ENCODE measurements at regions not wholly inside any gene's neighbourhood (a gene's known extent, or its start where the extent isn't known, plus 50 kb on each side); places are given as distances from the start of the nearest gene placed in this dataset.

DNA sequence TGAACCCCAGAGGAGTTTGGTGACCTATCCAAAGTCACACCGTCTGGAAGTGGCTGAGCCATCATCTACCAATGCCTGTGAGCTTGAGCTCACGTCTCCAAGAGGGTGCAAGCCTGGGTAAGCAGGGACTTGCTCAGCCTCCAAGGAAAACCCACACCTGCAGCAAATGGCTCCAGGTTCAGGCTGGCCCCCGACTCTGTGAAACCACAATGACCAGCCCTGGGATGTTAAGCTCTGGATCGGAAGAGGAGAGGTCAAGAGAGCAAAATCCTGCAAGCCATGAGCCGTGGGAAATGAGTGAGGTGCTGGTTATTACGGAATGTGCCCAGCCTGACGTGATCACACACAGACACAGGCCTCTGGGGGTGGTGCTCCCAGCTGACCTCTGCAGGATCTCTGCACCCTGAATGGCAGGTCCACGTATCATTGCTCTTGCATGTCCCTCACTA is 94.1 kb upstream of the OTOS start:
- H3K79me2 ChIP-seq: no peaks in the 10 kb centered on the region
- no peak overlapping the region for H2AFZ ChIP-seq
- no peaks in the 10 kb centered on the region for H4K20me1 ChIP-seq (ENCODE audit: insufficient read depth, poor library complexity, severe bottlenecking)
- H3K27ac ChIP-seq: no peak overlapping the region
- no peak overlapping the region for H3K4me2 ChIP-seq
- TF ChIP-seq EZH2 (IDR thresholded peaks at IDR 0.05; ENCODE audit: borderline replicate concordance): no peak
- TF ChIP-seq, protein P1, sequence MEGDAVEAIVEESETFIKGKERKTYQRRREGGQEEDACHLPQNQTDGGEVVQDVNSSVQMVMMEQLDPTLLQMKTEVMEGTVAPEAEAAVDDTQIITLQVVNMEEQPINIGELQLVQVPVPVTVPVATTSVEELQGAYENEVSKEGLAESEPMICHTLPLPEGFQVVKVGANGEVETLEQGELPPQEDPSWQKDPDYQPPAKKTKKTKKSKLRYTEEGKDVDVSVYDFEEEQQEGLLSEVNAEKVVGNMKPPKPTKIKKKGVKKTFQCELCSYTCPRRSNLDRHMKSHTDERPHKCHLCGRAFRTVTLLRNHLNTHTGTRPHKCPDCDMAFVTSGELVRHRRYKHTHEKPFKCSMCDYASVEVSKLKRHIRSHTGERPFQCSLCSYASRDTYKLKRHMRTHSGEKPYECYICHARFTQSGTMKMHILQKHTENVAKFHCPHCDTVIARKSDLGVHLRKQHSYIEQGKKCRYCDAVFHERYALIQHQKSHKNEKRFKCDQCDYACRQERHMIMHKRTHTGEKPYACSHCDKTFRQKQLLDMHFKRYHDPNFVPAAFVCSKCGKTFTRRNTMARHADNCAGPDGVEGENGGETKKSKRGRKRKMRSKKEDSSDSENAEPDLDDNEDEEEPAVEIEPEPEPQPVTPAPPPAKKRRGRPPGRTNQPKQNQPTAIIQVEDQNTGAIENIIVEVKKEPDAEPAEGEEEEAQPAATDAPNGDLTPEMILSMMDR (IDR thresholded peaks at IDR 0.05; ENCODE audit: poor library complexity): no peak
- TF ChIP-seq EZH2phosphoT487 (IDR thresholded peaks at IDR 0.05; ENCODE audit: low read depth, severe bottlenecking, unreplicated experiment): no peak
- no peaks in the 10 kb centered on the region for H3K27me3 ChIP-seq
- WGBS (ENCODE audit: low lambda C conversion rate, missing lambda C conversion rate): 71% methylated on average over 8 of the region's 8 CpGs
- H3K9me2 ChIP-seq (replicated peaks; ENCODE audit: insufficient read depth): no peaks in the 10 kb centered on the region
- H3K9me3 ChIP-seq (ENCODE audit: low read depth): no peaks in the 10 kb centered on the region
- H3K4me1 ChIP-seq (ENCODE audit: insufficient read depth): no peaks in the 10 kb centered on the region
- H3K4me3 ChIP-seq: no peak overlapping the region
- DNase-seq (ENCODE audit: low spot score): no peak
- no peaks in the 10 kb centered on the region for H3K36me3 ChIP-seq (replicated peaks; ENCODE audit: insufficient read depth, low read depth)

DNA sequence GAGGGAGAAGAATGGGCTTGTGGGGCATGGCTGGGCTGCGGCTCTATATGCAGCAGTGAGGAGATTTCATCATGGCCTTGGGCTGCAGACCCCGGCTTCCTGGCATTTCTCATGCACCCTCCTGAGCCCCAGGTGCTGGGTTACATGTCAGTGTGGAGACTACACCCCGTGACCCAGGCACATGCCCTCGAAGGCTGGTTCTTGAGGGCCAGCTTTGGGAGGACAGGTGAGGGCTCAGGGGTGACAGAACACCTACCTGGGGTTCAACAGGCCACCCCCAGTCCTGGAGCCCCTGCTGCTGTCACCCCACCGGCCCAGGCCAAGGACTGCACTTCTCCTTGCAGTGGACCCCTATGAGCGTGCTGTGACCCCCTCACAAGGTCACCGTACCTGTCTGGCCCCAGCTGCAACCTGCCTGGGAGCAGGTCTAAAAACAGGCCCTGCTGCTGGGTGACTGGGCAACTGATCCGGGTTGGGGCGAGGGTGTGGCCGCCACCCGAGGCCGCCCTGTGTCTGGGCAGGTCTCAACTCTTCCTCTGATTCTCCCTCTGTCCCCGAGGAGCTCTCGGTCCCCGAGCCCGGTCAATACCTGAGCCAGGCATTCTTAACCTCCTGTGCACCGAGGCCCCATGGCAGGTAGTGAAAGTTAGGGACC is 94.8 kb upstream of the OTOS start:
- H3K27ac ChIP-seq: no peak overlapping the region
- no peaks in the 10 kb centered on the region for H3K9me2 ChIP-seq (replicated peaks; ENCODE audit: insufficient read depth)
- no peaks in the 10 kb centered on the region for H3K36me3 ChIP-seq (replicated peaks; ENCODE audit: insufficient read depth, low read depth)
- no peaks in the 10 kb centered on the region for H3K4me1 ChIP-seq (ENCODE audit: insufficient read depth)
- 90% methylated on average over 17 of the region's 17 CpGs for WGBS (ENCODE audit: low lambda C conversion rate, missing lambda C conversion rate)
- DNase-seq (ENCODE audit: low spot score): no peak
- H2AFZ ChIP-seq: no peak overlapping the region
- H3K4me3 ChIP-seq: no peak overlapping the region
- no peaks in the 10 kb centered on the region for H3K79me2 ChIP-seq
- H3K9me3 ChIP-seq (ENCODE audit: low read depth): no peaks in the 10 kb centered on the region
- H3K4me2 ChIP-seq: no peak overlapping the region
- no peak for TF ChIP-seq EZH2phosphoT487 (IDR thresholded peaks at IDR 0.05; ENCODE audit: low read depth, severe bottlenecking, unreplicated experiment)
- TF ChIP-seq EZH2 (IDR thresholded peaks at IDR 0.05; ENCODE audit: borderline replicate concordance): no peak
- TF ChIP-seq, protein P1 (IDR thresholded peaks at IDR 0.05; ENCODE audit: poor library complexity): no peak
- no peaks in the 10 kb centered on the region for H4K20me1 ChIP-seq (ENCODE audit: insufficient read depth, poor library complexity, severe bottlenecking)
- H3K27me3 ChIP-seq: no peaks in the 10 kb centered on the region

DNA sequence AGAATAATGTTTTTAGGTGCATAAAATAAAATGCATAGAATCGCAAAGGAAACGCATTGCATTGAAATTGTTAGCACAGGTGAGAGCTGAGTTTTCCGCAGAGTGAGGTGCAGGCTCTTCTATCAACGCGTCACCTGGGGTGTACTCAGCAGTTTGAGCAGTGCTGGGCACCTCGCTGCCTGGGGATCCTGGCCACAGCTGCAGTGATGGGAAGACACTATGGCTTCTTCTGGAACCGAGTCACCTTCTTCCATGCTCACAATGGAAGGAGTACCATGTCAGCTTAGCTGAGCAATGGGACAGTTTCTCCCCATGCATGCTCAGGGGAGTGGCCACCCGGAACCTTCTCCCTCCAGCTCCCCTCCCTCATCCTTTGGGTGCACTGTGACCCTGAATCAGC is 95.4 kb upstream of the OTOS start:
- H3K4me3 ChIP-seq: no peak overlapping the region
- H3K4me1 ChIP-seq (ENCODE audit: insufficient read depth): no peaks in the 10 kb centered on the region
- no peaks in the 10 kb centered on the region for H3K79me2 ChIP-seq
- H2AFZ ChIP-seq: no peak overlapping the region
- no peaks in the 10 kb centered on the region for H3K9me3 ChIP-seq (ENCODE audit: low read depth)
- TF ChIP-seq EZH2phosphoT487 (IDR thresholded peaks at IDR 0.05; ENCODE audit: low read depth, severe bottlenecking, unreplicated experiment) (no peak), EZH2 (IDR thresholded peaks at IDR 0.05; ENCODE audit: borderline replicate concordance) (no peak)
- TF ChIP-seq, protein P1 (IDR thresholded peaks at IDR 0.05; ENCODE audit: poor library complexity): no peak
- H3K4me2 ChIP-seq: no peak overlapping the region
- H3K27ac ChIP-seq: no peak overlapping the region
- no peaks in the 10 kb centered on the region for H3K27me3 ChIP-seq
- 96% methylated on average over 8 of the region's 8 CpGs for WGBS (ENCODE audit: low lambda C conversion rate, missing lambda C conversion rate)
- no peaks in the 10 kb centered on the region for H4K20me1 ChIP-seq (ENCODE audit: insufficient read depth, poor library complexity, severe bottlenecking)
- DNase-seq (ENCODE audit: low spot score): no peak
- no peaks in the 10 kb centered on the region for H3K9me2 ChIP-seq (replicated peaks; ENCODE audit: insufficient read depth)
- no peaks in the 10 kb centered on the region for H3K36me3 ChIP-seq (replicated peaks; ENCODE audit: insufficient read depth, low read depth)
